SK-N-SH (cell line): ENCODE measurements at regions not wholly inside any gene's neighbourhood (a gene's known extent, or its start where the extent isn't known, plus 50 kb on each side); places are given as distances from the start of the nearest gene placed in this dataset.

Experiments used
- CTCF ChIA-PET: fragments of 300-600, 350-600 bp; formaldehyde crosslinking; extraction: SDS; loops from one replicate; lab custom pipeline; 2021; lab: Yijun Ruan, JAX
- POLR2A ChIA-PET: fragments of 350-600 bp; sonication (Branson Sonifier 250); formaldehyde crosslinking; extraction: SDS; loops from one replicate; lab custom pipeline; 2020; ENCODE audit warnings: antibody characterized with exemption, inconsistent platforms; lab: Yijun Ruan, JAX
- DNase-seq: peaks from one replicate; pipeline ENCODE4 v3.0.0; 2012
- H2AFZ ChIP-seq: fragments of 200-600 bp; sonication (generic); 2 replicates; pipeline ENCODE4 v1.8.1; 2016; ENCODE audit warnings: antibody characterized with exemption, mild to moderate bottlenecking, low read depth
- H3F3A ChIP-seq: fragments of 200-600 bp; sonication (generic); replicated peaks from 2 replicates; pipeline ENCODE3; 2016; ENCODE audit warnings: antibody characterized with exemption, mild to moderate bottlenecking; ENCODE audit not compliant: insufficient read depth
- H3K27ac ChIP-seq, 2 experiments: fragments of 200-500 bp in 1 of 2; fragments of 200-600 bp in 1 of 2; sonication (Bioruptor generic) in 1 of 2; sonication (generic), shearing (Covaris generic) in 1 of 2; 2 replicates each; pipeline versions ENCODE4 v1.5.1 to v1.6.1; 2014 to 2016; ENCODE audit warnings: low read depth in 2 of 2, inconsistent platforms in 1 of 2, low read length in 1 of 2, mild to moderate bottlenecking in 1 of 2, mixed read lengths in 1 of 2
- H3K27me3 ChIP-seq: fragments of 200-600 bp; sonication (generic), shearing (Covaris generic); 2 replicates; pipeline ENCODE4 v1.6.1; 2016; ENCODE audit warnings: mixed run types; ENCODE audit not compliant: insufficient read depth
- H3K36me3 ChIP-seq, 2 experiments: fragments of 200-500 bp in 1 of 2; fragments of 200-600 bp in 1 of 2; sonication (Bioruptor generic) in 1 of 2; sonication (generic) in 1 of 2; replicated peaks in 1 of 2; 2 replicates each; pipeline versions ENCODE3 to v1.5.1; 2014 to 2016; ENCODE audit warnings: low read length in 1 of 2, mild to moderate bottlenecking in 1 of 2; ENCODE audit not compliant: insufficient read depth in 2 of 2, control insufficient read depth in 1 of 2
- H3K4me1 ChIP-seq, 2 experiments: fragments of 200-500 bp in 1 of 2; fragments of 200-600 bp in 1 of 2; sonication (Bioruptor generic) in 1 of 2; sonication (generic), shearing (Covaris generic) in 1 of 2; 2 replicates each; pipeline versions ENCODE4 v1.5.1 to v1.6.1; 2014 to 2016; ENCODE audit warnings: low read depth in 1 of 2, low read length in 1 of 2, mixed run types in 1 of 2; ENCODE audit not compliant: insufficient read depth in 2 of 2, control insufficient read depth in 1 of 2
- H3K4me2 ChIP-seq: fragments of 200-600 bp; sonication (generic), shearing (Covaris generic); 2 replicates; pipeline ENCODE4 v1.6.1; 2017; ENCODE audit warnings: mixed run types
- H3K4me3 ChIP-seq, 2 experiments: fragments of 200-500 bp in 1 of 2; fragments of 200-600 bp in 1 of 2; sonication (Bioruptor generic) in 1 of 2; sonication (generic), shearing (Covaris generic) in 1 of 2; 2 replicates each; pipeline versions ENCODE4 v1.5.1 to v1.8.1; 2014 to 2016; ENCODE audit warnings: low read depth in 2 of 2, inconsistent platforms in 1 of 2, low read length in 1 of 2, mild to moderate bottlenecking in 1 of 2, mixed read lengths in 1 of 2, moderate library complexity in 1 of 2
- H3K79me2 ChIP-seq: fragments of 200-600 bp; sonication (generic); 2 replicates; pipeline ENCODE4 v1.8.1; 2017; ENCODE audit warnings: mild to moderate bottlenecking; ENCODE audit not compliant: insufficient read depth
- H3K9ac ChIP-seq: fragments of 200-600 bp; sonication (generic); 2 replicates; pipeline ENCODE4 v1.6.1; 2017; ENCODE audit warnings: mixed run types
- H3K9me2 ChIP-seq: fragments of 200-600 bp; sonication (generic); 2 replicates; pipeline ENCODE4 v1.6.1; 2017; ENCODE audit warnings: mixed run types
- H3K9me3 ChIP-seq: fragments of 200-600 bp; sonication (generic); 2 replicates; pipeline ENCODE4 v1.6.1; 2017; ENCODE audit warnings: mixed run types, mild to moderate bottlenecking, moderate library complexity
- H4K20me1 ChIP-seq: fragments of 200-600 bp; sonication (generic); 2 replicates; pipeline ENCODE4 v1.6.1; 2017; ENCODE audit warnings: mild to moderate bottlenecking, mixed run types; ENCODE audit not compliant: insufficient read depth
- CHD2 ChIP-seq: fragments of 150-350 bp; IDR thresholded peaks from 2 replicates; pipeline ENCODE4 v1.6.1; 2018; ENCODE audit warnings: low read length; ENCODE audit not compliant: partially characterized antibody
- EP300 ChIP-seq, 2 experiments: IDR thresholded peaks; 2 replicates each; pipeline versions ENCODE4 v1.4.0 to v1.6.1; 2012; ENCODE audit warnings: borderline replicate concordance in 1 of 2, low read depth in 1 of 2, low read length in 1 of 2
- EZH2phosphoT487 ChIP-seq: fragments of 200-600 bp; sonication (generic); IDR thresholded peaks from 2 replicates; pipeline ENCODE4 v1.6.1; 2017; ENCODE audit warnings: low read depth, mixed run types, mild to moderate bottlenecking, antibody characterized with exemption, moderate library complexity, borderline replicate concordance
- FOSL2 ChIP-seq: IDR thresholded peaks from 2 replicates; pipeline ENCODE4 v1.4.0; 2012; ENCODE audit warnings: low read depth, mild to moderate bottlenecking, moderate library complexity, borderline replicate concordance
- GATA2 ChIP-seq: sonication (generic); formaldehyde crosslinking; IDR thresholded peaks from 2 replicates; pipeline ENCODE4 v1.5.0; 2020; ENCODE audit warnings: mild to moderate bottlenecking, missing genetic modification reagents
- MEF2A ChIP-seq: IDR thresholded peaks from 2 replicates; pipeline ENCODE4 v1.4.0; 2012; ENCODE audit warnings: low read depth, borderline replicate concordance
- RAD21 ChIP-seq: IDR thresholded peaks from 2 replicates; pipeline ENCODE4 v1.6.1; 2012; ENCODE audit warnings: mild to moderate bottlenecking, low read length
- TAF1 ChIP-seq: IDR thresholded peaks from 2 replicates; pipeline ENCODE4 v1.6.1; 2012; ENCODE audit warnings: low read depth, mild to moderate bottlenecking, low read length, moderate library complexity, borderline replicate concordance
- TCF12 ChIP-seq: IDR thresholded peaks from 2 replicates; pipeline ENCODE4 v1.4.0; 2012
- WGBS: methylation state at CpG from one replicate; pipeline ENCODE4 v1.1.6; 2017; ENCODE audit warnings: low lambda C conversion rate; 5-methylcytosine and 5-hydroxymethylcytosine counted together
- TF ChIP-seq, protein P1 (sequence below): IDR thresholded peaks from 2 replicates; pipeline ENCODE4; 2012
- TF ChIP-seq, protein P2 (sequence below): IDR thresholded peaks from 2 replicates; pipeline ENCODE4 v1.4.0; 2012; ENCODE audit warnings: low read depth
- TF ChIP-seq, protein P3 (sequence below): IDR thresholded peaks from 2 replicates; pipeline ENCODE4 v1.6.1; 2012; ENCODE audit warnings: mild to moderate bottlenecking, low read depth, low read length, moderate library complexity

DNA sequence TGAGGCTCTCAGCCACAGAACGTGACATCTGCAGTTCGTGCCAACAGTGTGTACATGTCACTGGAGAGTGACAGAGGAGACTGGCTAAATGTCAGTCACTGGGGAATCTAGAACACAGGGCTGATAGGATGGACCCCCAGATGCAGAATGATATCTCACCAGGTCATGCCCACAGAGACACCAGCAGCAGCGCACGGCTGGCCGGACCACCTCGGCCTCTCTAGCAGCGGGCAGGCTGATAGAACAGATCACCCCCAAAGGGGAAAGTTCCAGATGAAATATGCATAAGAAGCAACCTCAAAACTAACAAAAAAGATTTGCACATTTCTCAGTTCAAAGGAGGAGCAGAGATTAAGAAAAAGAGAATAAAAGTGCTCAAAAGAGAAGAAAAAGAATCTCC lies 266.5 kb downstream of the SEC23A start:
- Histone ChIP-seq H3K4me2 (no peak overlapping the region), H3K9ac (no peak overlapping the region), H3K27ac (no peak overlapping the region), H3F3A (no peaks in the 10 kb centered on the region), H3K4me3 (no peak overlapping the region), H3K4me1 (no peaks in the 10 kb centered on the region; a peak in 1 of 4 replicates), H3K27me3 (no peaks in the 10 kb centered on the region; the same call in 1 of the 2 replicates), H2AFZ (no peak overlapping the region), H3K79me2 (no peaks in the 10 kb centered on the region), H4K20me1 (no peaks in the 10 kb centered on the region), H3K36me3 (no peaks in the 10 kb centered on the region), H3K9me3 (no peaks in the 10 kb centered on the region), H3K9me2 (no peaks in the 10 kb centered on the region)
- no peak for TF ChIP-seq FOSL2
- POLR2A ChIA-PET = no interaction called here
- WGBS = 24% methylated on average over 5 of the region's 7 CpGs
- DNase-seq = no peak
- CTCF ChIA-PET = no interaction called here

DNA sequence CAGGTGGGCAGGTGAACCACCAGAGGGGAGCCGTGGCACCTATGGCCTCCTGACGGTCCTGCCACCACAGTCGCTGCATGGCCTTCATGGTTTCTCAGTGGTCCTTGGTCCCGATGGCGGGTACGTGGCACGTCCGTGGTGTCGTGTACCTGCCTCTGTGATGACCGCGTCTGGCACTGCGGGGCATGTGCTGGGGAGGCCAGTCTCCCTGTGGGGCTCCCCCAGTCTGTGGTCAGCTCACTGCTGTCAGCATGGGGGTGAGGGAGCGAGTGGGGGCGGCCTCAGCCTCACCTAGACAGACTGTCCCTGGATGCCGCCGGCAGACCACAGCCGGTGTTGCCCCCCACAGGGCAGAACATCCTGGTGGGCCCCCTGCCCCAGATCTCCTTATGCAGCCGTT lies 267.2 kb downstream of the SEC23A start:
- Histone ChIP-seq H3K9me2 (no peaks in the 10 kb centered on the region), H3K9me3 (no peaks in the 10 kb centered on the region), H3K36me3 (no peaks in the 10 kb centered on the region), H3K27me3 (no peaks in the 10 kb centered on the region; the same call in 1 of the 2 replicates), H3K4me2 (no peak overlapping the region), H3K4me1 (no peaks in the 10 kb centered on the region; a peak in 1 of 4 replicates), H3F3A (no peaks in the 10 kb centered on the region), H2AFZ (no peak overlapping the region), H3K27ac (no peak overlapping the region), H3K4me3 (no peak overlapping the region), H4K20me1 (no peaks in the 10 kb centered on the region), H3K79me2 (no peaks in the 10 kb centered on the region), H3K9ac (no peak overlapping the region)
- DNase-seq = no peak
- TF ChIP-seq, protein P1, sequence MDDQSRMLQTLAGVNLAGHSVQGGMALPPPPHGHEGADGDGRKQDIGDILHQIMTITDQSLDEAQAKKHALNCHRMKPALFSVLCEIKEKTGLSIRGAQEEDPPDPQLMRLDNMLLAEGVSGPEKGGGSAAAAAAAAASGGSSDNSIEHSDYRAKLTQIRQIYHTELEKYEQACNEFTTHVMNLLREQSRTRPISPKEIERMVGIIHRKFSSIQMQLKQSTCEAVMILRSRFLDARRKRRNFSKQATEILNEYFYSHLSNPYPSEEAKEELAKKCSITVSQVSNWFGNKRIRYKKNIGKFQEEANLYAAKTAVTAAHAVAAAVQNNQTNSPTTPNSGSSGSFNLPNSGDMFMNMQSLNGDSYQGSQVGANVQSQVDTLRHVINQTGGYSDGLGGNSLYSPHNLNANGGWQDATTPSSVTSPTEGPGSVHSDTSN = no peak
- TF ChIP-seq, protein P2, sequence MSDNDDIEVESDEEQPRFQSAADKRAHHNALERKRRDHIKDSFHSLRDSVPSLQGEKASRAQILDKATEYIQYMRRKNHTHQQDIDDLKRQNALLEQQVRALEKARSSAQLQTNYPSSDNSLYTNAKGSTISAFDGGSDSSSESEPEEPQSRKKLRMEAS = no peak
- TF ChIP-seq GATA2 (no peak), TCF12 (no peak), TAF1 (no peak), MEF2A (no peak), EP300 (IDR thresholded peaks at IDR 0.05; ENCODE audit: borderline replicate concordance in 1 of 2, low read depth in 1 of 2, low read length in 1 of 2) (no peak), RAD21 (no peak), EZH2phosphoT487 (no peak), CHD2 (no peak)
- TF ChIP-seq, protein P3, sequence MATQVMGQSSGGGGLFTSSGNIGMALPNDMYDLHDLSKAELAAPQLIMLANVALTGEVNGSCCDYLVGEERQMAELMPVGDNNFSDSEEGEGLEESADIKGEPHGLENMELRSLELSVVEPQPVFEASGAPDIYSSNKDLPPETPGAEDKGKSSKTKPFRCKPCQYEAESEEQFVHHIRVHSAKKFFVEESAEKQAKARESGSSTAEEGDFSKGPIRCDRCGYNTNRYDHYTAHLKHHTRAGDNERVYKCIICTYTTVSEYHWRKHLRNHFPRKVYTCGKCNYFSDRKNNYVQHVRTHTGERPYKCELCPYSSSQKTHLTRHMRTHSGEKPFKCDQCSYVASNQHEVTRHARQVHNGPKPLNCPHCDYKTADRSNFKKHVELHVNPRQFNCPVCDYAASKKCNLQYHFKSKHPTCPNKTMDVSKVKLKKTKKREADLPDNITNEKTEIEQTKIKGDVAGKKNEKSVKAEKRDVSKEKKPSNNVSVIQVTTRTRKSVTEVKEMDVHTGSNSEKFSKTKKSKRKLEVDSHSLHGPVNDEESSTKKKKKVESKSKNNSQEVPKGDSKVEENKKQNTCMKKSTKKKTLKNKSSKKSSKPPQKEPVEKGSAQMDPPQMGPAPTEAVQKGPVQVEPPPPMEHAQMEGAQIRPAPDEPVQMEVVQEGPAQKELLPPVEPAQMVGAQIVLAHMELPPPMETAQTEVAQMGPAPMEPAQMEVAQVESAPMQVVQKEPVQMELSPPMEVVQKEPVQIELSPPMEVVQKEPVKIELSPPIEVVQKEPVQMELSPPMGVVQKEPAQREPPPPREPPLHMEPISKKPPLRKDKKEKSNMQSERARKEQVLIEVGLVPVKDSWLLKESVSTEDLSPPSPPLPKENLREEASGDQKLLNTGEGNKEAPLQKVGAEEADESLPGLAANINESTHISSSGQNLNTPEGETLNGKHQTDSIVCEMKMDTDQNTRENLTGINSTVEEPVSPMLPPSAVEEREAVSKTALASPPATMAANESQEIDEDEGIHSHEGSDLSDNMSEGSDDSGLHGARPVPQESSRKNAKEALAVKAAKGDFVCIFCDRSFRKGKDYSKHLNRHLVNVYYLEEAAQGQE = no peak
- WGBS = no CpG with 5 or more reads among the region's 18 CpGs
- ChIA-PET CTCF (no interaction called here), POLR2A (no interaction called here)
